Hepatocyte (in vitro differentiated cells): ENCODE measurements at regions not wholly inside any gene's neighbourhood (a gene's known extent, or its start where the extent isn't known, plus 50 kb on each side); places are given as distances from the start of the nearest gene placed in this dataset.

Source experiments
- DNase-seq: peaks from one replicate; pipeline ENCODE4 v3.0.0-alpha.2; 2016; ENCODE audit warnings: low spot score
- H2AFZ ChIP-seq: fragments of 200-600 bp; sonication (generic); 2 replicates; pipeline ENCODE4 v1.6.0; 2016; ENCODE audit warnings: antibody characterized with exemption, mild to moderate bottlenecking
- H3K27ac ChIP-seq: fragments of 200-600 bp; sonication (generic); 2 replicates; pipeline ENCODE4 v1.5.1; 2016; ENCODE audit warnings: mild to moderate bottlenecking
- H3K27me3 ChIP-seq: fragments of 200-600 bp; sonication (generic); 2 replicates; pipeline ENCODE4 v1.6.1; 2016
- H3K36me3 ChIP-seq: fragments of 200-600 bp; sonication (generic); replicated peaks from 2 replicates; pipeline ENCODE4 v1.5.1; 2016; ENCODE audit warnings: low read depth; ENCODE audit not compliant: insufficient read depth
- H3K4me1 ChIP-seq: fragments of 200-600 bp; sonication (generic); 2 replicates; pipeline ENCODE4 v1.5.1; 2016; ENCODE audit warnings: mild to moderate bottlenecking, moderate library complexity; ENCODE audit not compliant: insufficient read depth
- H3K4me2 ChIP-seq: fragments of 200-600 bp; sonication (generic); 2 replicates; pipeline ENCODE4 v1.6.0; 2016
- H3K4me3 ChIP-seq: fragments of 200-600 bp; sonication (generic); 2 replicates; pipeline ENCODE4 v1.5.1; 2016; ENCODE audit warnings: mild to moderate bottlenecking
- H3K79me2 ChIP-seq: fragments of 200-600 bp; sonication (generic); 2 replicates; pipeline ENCODE4 v1.6.0; 2017; ENCODE audit warnings: mild to moderate bottlenecking
- H3K9me2 ChIP-seq: fragments of 200-600 bp; sonication (generic); replicated peaks from 2 replicates; pipeline ENCODE4 v1.6.0; 2017; ENCODE audit warnings: mild to moderate bottlenecking; ENCODE audit not compliant: insufficient read depth
- H3K9me3 ChIP-seq: fragments of 200-600 bp; sonication (generic); 2 replicates; pipeline ENCODE4 v1.5.1; 2016; ENCODE audit warnings: low read depth, mild to moderate bottlenecking
- H4K20me1 ChIP-seq: fragments of 200-600 bp; sonication (generic); 2 replicates; pipeline ENCODE4 v1.6.0; 2016; ENCODE audit warnings: mild to moderate bottlenecking; ENCODE audit not compliant: insufficient read depth, poor library complexity, severe bottlenecking
- EZH2 ChIP-seq: fragments of 200-600 bp; sonication (generic); IDR thresholded peaks from 2 replicates; pipeline ENCODE4 v1.6.1; 2016; ENCODE audit warnings: antibody characterized with exemption, mild to moderate bottlenecking, borderline replicate concordance
- EZH2phosphoT487 ChIP-seq: fragments of 200-600 bp; sonication (generic); IDR thresholded peaks from one replicate; pipeline ENCODE4 v1.6.1; 2018; ENCODE audit warnings: antibody characterized with exemption, mild to moderate bottlenecking, low read depth, moderate library complexity; ENCODE audit not compliant: unreplicated experiment, severe bottlenecking
- WGBS: methylation state at CpG from one replicate; pipeline ENCODE4 v1.1.6; 2016; ENCODE audit warnings: low lambda C conversion rate; ENCODE audit errors: missing lambda C conversion rate; 5-methylcytosine and 5-hydroxymethylcytosine counted together
- TF ChIP-seq, protein P1 (sequence below): fragments of 200-600 bp; sonication (generic); IDR thresholded peaks from 2 replicates; pipeline ENCODE4 v1.5.1; 2016; ENCODE audit warnings: antibody characterized with exemption, mild to moderate bottlenecking; ENCODE audit not compliant: poor library complexity

GRCh38 chr10:29723726-29724125 is 89.0 kb upstream of the SVIL start:
- DNase-seq, result no peak
- no peak overlapping the region for H3K4me2 ChIP-seq
- WGBS, result 91% methylated on average over 2 of the region's 2 CpGs
- H3K4me1 ChIP-seq, result peaks cover 30% of the 10 kb centered on the region
- TF ChIP-seq EZH2phosphoT487, result no peak
- H3K4me3 ChIP-seq, result no peak overlapping the region
- no peak overlapping the region for H2AFZ ChIP-seq
- peaks cover 6% of the 10 kb centered on the region for H4K20me1 ChIP-seq
- H3K36me3 ChIP-seq, result no peaks in the 10 kb centered on the region
- no peak overlapping the region for H3K27ac ChIP-seq
- H3K9me2 ChIP-seq, result no peaks in the 10 kb centered on the region
- H3K79me2 ChIP-seq, result peaks cover 91% of the 10 kb centered on the region
- H3K27me3 ChIP-seq, result no peaks in the 10 kb centered on the region
- H3K9me3 ChIP-seq, result peaks cover 14% of the 10 kb centered on the region

DNA sequence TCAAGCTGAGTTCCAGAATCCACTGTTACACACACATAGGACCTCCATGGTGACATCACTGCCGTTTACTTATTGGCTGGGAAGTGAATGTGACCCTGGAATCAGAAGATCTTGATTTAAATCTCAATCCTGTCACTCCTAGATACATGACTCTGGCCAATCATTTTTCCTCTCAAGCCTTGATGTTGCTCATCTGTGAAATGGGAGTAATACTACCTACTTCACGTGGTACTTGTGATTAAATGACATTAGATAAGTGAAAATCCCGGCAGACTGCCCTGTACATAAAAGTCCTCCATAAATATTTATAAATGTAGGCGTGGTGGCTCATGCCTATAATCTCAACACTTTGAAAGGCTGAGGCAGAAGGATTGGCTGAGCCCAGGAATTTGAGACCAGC is 88.0 kb upstream of the SVIL start:
- no peak overlapping the region for H2AFZ ChIP-seq
- H3K4me3 ChIP-seq, result no peak overlapping the region
- no peaks in the 10 kb centered on the region for H3K9me2 ChIP-seq
- no peaks in the 10 kb centered on the region for H3K36me3 ChIP-seq
- H4K20me1 ChIP-seq, result no peaks in the 10 kb centered on the region
- TF ChIP-seq EZH2phosphoT487 (no peak), EZH2 (no peak)
- no peak for DNase-seq
- no peak overlapping the region for H3K4me2 ChIP-seq
- H3K4me1 ChIP-seq, result peaks cover 21% of the 10 kb centered on the region
- 82% methylated on average over 4 of the region's 4 CpGs for WGBS
- peaks cover 14% of the 10 kb centered on the region for H3K9me3 ChIP-seq
- no peak overlapping the region for H3K27ac ChIP-seq
- no peaks in the 10 kb centered on the region for H3K27me3 ChIP-seq
- H3K79me2 ChIP-seq, result peaks cover 89% of the 10 kb centered on the region

GRCh38 chr10:29720149-29720548 is 85.4 kb upstream of the SVIL start:
- no peak for DNase-seq
- H3K9me3 ChIP-seq, result peaks cover 14% of the 10 kb centered on the region
- H3K4me1 ChIP-seq, result peaks cover 9% of the 10 kb centered on the region
- H3K79me2 ChIP-seq, result peaks cover 90% of the 10 kb centered on the region
- H2AFZ ChIP-seq, result no peak overlapping the region
- H3K36me3 ChIP-seq, result no peaks in the 10 kb centered on the region
- no peak overlapping the region for H3K27ac ChIP-seq
- H3K9me2 ChIP-seq, result no peaks in the 10 kb centered on the region
- no peak overlapping the region for H3K4me2 ChIP-seq
- no peaks in the 10 kb centered on the region for H4K20me1 ChIP-seq
- no peaks in the 10 kb centered on the region for H3K27me3 ChIP-seq
- H3K4me3 ChIP-seq, result no peak overlapping the region
- no peak for TF ChIP-seq EZH2
- no peak for TF ChIP-seq EZH2phosphoT487
- TF ChIP-seq, protein P1, sequence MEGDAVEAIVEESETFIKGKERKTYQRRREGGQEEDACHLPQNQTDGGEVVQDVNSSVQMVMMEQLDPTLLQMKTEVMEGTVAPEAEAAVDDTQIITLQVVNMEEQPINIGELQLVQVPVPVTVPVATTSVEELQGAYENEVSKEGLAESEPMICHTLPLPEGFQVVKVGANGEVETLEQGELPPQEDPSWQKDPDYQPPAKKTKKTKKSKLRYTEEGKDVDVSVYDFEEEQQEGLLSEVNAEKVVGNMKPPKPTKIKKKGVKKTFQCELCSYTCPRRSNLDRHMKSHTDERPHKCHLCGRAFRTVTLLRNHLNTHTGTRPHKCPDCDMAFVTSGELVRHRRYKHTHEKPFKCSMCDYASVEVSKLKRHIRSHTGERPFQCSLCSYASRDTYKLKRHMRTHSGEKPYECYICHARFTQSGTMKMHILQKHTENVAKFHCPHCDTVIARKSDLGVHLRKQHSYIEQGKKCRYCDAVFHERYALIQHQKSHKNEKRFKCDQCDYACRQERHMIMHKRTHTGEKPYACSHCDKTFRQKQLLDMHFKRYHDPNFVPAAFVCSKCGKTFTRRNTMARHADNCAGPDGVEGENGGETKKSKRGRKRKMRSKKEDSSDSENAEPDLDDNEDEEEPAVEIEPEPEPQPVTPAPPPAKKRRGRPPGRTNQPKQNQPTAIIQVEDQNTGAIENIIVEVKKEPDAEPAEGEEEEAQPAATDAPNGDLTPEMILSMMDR, result no peak

- H3K9me3 ChIP-seq, result peaks cover 14% of the 10 kb centered on the region
- 89% methylated on average over 4 of the region's 4 CpGs for WGBS
- H3K4me1 ChIP-seq, result peaks cover under 1% of the 10 kb centered on the region
- H3K4me2 ChIP-seq, result no peak overlapping the region
- H3K27me3 ChIP-seq, result no peaks in the 10 kb centered on the region
- H3K36me3 ChIP-seq, result no peaks in the 10 kb centered on the region
- peaks cover 89% of the 10 kb centered on the region for H3K79me2 ChIP-seq
- TF ChIP-seq EZH2phosphoT487, result no peak
- no peak for TF ChIP-seq EZH2
- H2AFZ ChIP-seq, result no peak overlapping the region
- H3K9me2 ChIP-seq, result no peaks in the 10 kb centered on the region
- H4K20me1 ChIP-seq, result no peaks in the 10 kb centered on the region
- H3K4me3 ChIP-seq, result no peak overlapping the region
- H3K27ac ChIP-seq, result no peak overlapping the region
- no peak for DNase-seq
Observed at GRCh38 chr10:29719281-29719675, 84.5 kb upstream of the SVIL start.

GRCh38 chr10:29715296-29715695 is 80.5 kb upstream of the SVIL start:
- no peak overlapping the region for H3K4me3 ChIP-seq
- no peaks in the 10 kb centered on the region for H3K9me2 ChIP-seq
- H3K9me3 ChIP-seq, result peaks cover 10% of the 10 kb centered on the region
- H3K27me3 ChIP-seq, result no peaks in the 10 kb centered on the region
- no peaks in the 10 kb centered on the region for H3K4me1 ChIP-seq
- no peak overlapping the region for H2AFZ ChIP-seq
- DNase-seq, result no peak
- H3K36me3 ChIP-seq, result no peaks in the 10 kb centered on the region
- no peak overlapping the region for H3K4me2 ChIP-seq
- peaks cover 69% of the 10 kb centered on the region for H3K79me2 ChIP-seq
- no peaks in the 10 kb centered on the region for H4K20me1 ChIP-seq
- TF ChIP-seq, protein P1, result no peak
- TF ChIP-seq EZH2 (no peak), EZH2phosphoT487 (no peak)
- 98% methylated on average over 2 of the region's 2 CpGs for WGBS
- H3K27ac ChIP-seq, result no peak overlapping the region
